Keratinocyte (primary cell): ENCODE measurements at regions not wholly inside any gene's neighbourhood (a gene's known extent, or its start where the extent isn't known, plus 50 kb on each side); places are given as distances from the start of the nearest gene placed in this dataset.

Experiments used
- DNase-seq: peaks from one replicate; pipeline ENCODE4 v3.0.0-alpha.2; 2011; ENCODE audit warnings: low read depth, missing footprints, low spot score
- FAIRE-seq: peaks from 2 replicates; lab custom pipeline; 2011; peaks lifted over from hg19 to GRCh38; lab: Jason Lieb, UNC
- H2AFZ ChIP-seq: 2 replicates; pipeline ENCODE4 v1.6.0; 2012; ENCODE audit warnings: low read length, control low read depth, inconsistent platforms; ENCODE audit not compliant: control insufficient read depth
- H3K27ac ChIP-seq: 2 replicates; pipeline ENCODE4 v1.5.1; 2011; ENCODE audit warnings: low read length; ENCODE audit not compliant: control insufficient read depth, insufficient read depth
- H3K27me3 ChIP-seq: 3 replicates; pipeline ENCODE4 v1.6.0; 2011; ENCODE audit warnings: low read length; ENCODE audit not compliant: control insufficient read depth, insufficient read depth; ENCODE audit errors: extremely low read depth
- H3K36me3 ChIP-seq, 2 experiments: 2 replicates in 1 of 2; 3 replicates in 1 of 2; pipeline ENCODE4 v1.5.1; 2011; ENCODE audit warnings: low read length in 2 of 2, mild to moderate bottlenecking in 1 of 2; ENCODE audit not compliant: control insufficient read depth in 2 of 2, insufficient read depth in 2 of 2; ENCODE audit errors: extremely low read depth in 1 of 2
- H3K4me1 ChIP-seq: 3 replicates; pipeline ENCODE4 v1.5.1; 2011; ENCODE audit warnings: low read length; ENCODE audit not compliant: control insufficient read depth, insufficient read depth; ENCODE audit errors: extremely low read depth
- H3K4me2 ChIP-seq: 3 replicates; pipeline ENCODE4 v1.6.0; 2011; ENCODE audit warnings: low read depth, low read length; ENCODE audit not compliant: control insufficient read depth, insufficient read depth; ENCODE audit errors: extremely low read depth
- H3K4me3 ChIP-seq, 3 experiments: fragments of 200-600 bp in 1 of 3; sonication (generic) in 1 of 3; 2 replicates in 2 of 3; 3 replicates in 1 of 3; pipeline ENCODE4 v1.5.1; 2011 to 2016; ENCODE audit warnings: low read length in 3 of 3, mild to moderate bottlenecking in 3 of 3, control low read depth in 2 of 3, inconsistent platforms in 1 of 3, low read depth in 1 of 3, mixed read lengths in 1 of 3, mixed run types in 1 of 3, moderate library complexity in 1 of 3; ENCODE audit not compliant: control insufficient read depth in 2 of 3, insufficient read depth in 2 of 3; ENCODE audit errors: extremely low read depth in 1 of 3
- H3K79me2 ChIP-seq: 2 replicates; pipeline ENCODE4 v1.6.0; 2012; ENCODE audit warnings: low read length; ENCODE audit not compliant: control insufficient read depth, insufficient read depth
- H3K9ac ChIP-seq: 3 replicates; pipeline ENCODE4 v1.6.0; 2011; ENCODE audit warnings: low read length; ENCODE audit not compliant: control insufficient read depth, insufficient read depth; ENCODE audit errors: extremely low read depth
- H3K9me1 ChIP-seq: 3 replicates; pipeline ENCODE4 v1.6.0; 2011; ENCODE audit warnings: low read length; ENCODE audit not compliant: control insufficient read depth, insufficient read depth; ENCODE audit errors: extremely low read depth
- H3K9me3 ChIP-seq: 2 replicates; pipeline ENCODE4 v1.5.1; 2012; ENCODE audit warnings: low read depth, low read length; ENCODE audit not compliant: control insufficient read depth
- H4K20me1 ChIP-seq: 3 replicates; pipeline ENCODE4 v1.6.0; 2011; ENCODE audit warnings: low read length; ENCODE audit not compliant: control insufficient read depth, insufficient read depth; ENCODE audit errors: extremely low read depth
- CTCF ChIP-seq, 3 experiments: IDR thresholded peaks in 1 of 3; conservative IDR thresholded peaks in 1 of 3; optimal IDR thresholded peaks in 1 of 3; 2 replicates in 2 of 3; 3 replicates in 1 of 3; pipeline versions ENCODE3 to v1.5.1; 2011; ENCODE audit warnings: low read length in 3 of 3, mild to moderate bottlenecking in 3 of 3, moderate library complexity in 2 of 3, control low read depth in 1 of 3, inconsistent platforms in 1 of 3; ENCODE audit not compliant: insufficient read depth in 2 of 3; ENCODE audit errors: extremely low read depth in 1 of 3
- EZH2 ChIP-seq: IDR thresholded peaks from one replicate; pipeline ENCODE4 v1.6.1; 2012; ENCODE audit warnings: inconsistent platforms, mild to moderate bottlenecking, low read length, moderate library complexity
- dilution Hi-C: fragments of 300-500 bp; cut with MboI; formaldehyde crosslinking; loops from one replicate; pipeline ENCODE4 v1.7.0; 2020; ENCODE audit warnings: low sequenced_read_pairs; ENCODE audit not compliant: extremely low pct_ligation_motif_present

DNA sequence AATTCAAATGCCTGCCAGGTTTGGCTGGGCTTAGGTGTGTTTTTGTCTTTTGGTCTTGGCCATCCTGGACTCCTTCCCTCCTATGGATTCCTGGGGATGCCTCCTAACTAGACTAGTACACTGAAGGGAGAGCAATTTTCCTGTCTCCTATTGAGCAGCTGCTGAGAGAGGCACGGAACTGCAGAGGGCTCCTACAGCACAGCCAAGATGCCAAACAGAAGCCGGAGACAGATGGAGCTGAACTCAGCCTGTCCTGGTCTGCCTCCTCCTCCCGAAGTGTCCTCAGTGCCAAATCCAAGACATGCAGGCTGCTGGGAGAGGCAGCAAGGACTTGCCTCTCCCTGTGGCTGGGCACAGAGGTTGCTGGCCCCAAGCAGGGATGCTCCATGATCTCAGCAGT lies 256.6 kb upstream of the PROK2 start:
- DNase-seq: no peak
- no peak for TF ChIP-seq CTCF (optimal IDR thresholded peaks at IDR 0.05 in 1 of 3, IDR thresholded peaks at IDR 0.05 in 1 of 3, conservative IDR thresholded peaks at IDR 0.05 in 1 of 3; ENCODE audit: extremely low read depth in 1 of 3, insufficient read depth in 2 of 3, low read length in 3 of 3)

DNA sequence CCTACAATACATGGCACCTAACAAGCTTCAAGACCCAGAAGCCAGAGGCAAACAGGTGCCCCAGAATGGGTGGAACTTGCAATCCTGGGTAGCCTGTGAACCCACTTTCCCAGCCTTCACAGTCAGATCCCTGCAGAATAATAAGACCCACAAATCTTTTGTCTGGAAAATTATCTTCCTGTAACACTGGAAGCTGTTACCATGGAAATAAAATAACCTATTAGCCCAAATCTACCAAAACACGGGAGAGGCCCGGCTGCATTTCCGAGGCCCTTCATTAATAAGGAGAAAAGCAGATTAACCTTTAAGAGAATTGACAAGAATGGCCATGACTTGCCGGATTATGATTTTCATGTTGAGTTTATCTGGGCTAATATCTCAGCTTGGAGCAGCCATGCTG lies 256.1 kb upstream of the PROK2 start:
- Histone ChIP-seq H3K9ac (no peak overlapping the region), H3K4me1 (no peaks in the 10 kb centered on the region), H4K20me1 (no peaks in the 10 kb centered on the region), H3K27ac (no peak overlapping the region), H3K27me3 (peaks cover 15% of the 10 kb centered on the region), H2AFZ (no peak overlapping the region), H3K4me3 (no peak overlapping the region), H3K9me3 (no peaks in the 10 kb centered on the region), H3K4me2 (no peak overlapping the region), H3K36me3 (no peaks in the 10 kb centered on the region), H3K9me1 (no peaks in the 10 kb centered on the region), H3K79me2 (no peaks in the 10 kb centered on the region)
- FAIRE-seq (no peak), DNase-seq (no peak)
- TF ChIP-seq CTCF (optimal IDR thresholded peaks at IDR 0.05 in 1 of 3, IDR thresholded peaks at IDR 0.05 in 1 of 3, conservative IDR thresholded peaks at IDR 0.05 in 1 of 3; ENCODE audit: extremely low read depth in 1 of 3, insufficient read depth in 2 of 3, low read length in 3 of 3) (no peak), EZH2 (no peak)
- dilution Hi-C loops: no loop called here

More for the DNA sequence above, 256.6 kb upstream of the PROK2 start:
- Histone ChIP-seq H3K9ac (no peak overlapping the region), H2AFZ (no peak overlapping the region), H3K9me3 (no peaks in the 10 kb centered on the region), H3K4me2 (no peak overlapping the region), H3K36me3 (no peaks in the 10 kb centered on the region), H3K79me2 (no peaks in the 10 kb centered on the region), H3K9me1 (no peaks in the 10 kb centered on the region), H3K27ac (no peak overlapping the region), H3K4me1 (no peaks in the 10 kb centered on the region), H3K4me3 (no peak overlapping the region), H3K27me3 (peaks cover 15% of the 10 kb centered on the region), H4K20me1 (no peaks in the 10 kb centered on the region)
- dilution Hi-C loops: no loop called here
- FAIRE-seq: no peak
